Lower leg skin (tissue), 3 donors: ENCODE measurements at regions not wholly inside any gene's neighbourhood (a gene's known extent, or its start where the extent isn't known, plus 50 kb on each side); places are given as distances from the start of the nearest gene placed in this dataset.

Experiments used
- POLR2A ChIP-seq, 2 donors: fragments of 450-650 bp; IDR thresholded peaks; one replicate each; pipeline ENCODE4 v1.6.1; 2016 to 2017; ENCODE audit warnings: antibody characterized with exemption in 2 of 2, mild to moderate bottlenecking in 1 of 2, moderate library complexity in 1 of 2
- TF ChIP-seq, protein P1 (sequence below), 3 donors: fragments of 450-650 bp; IDR thresholded peaks; one replicate each; pipeline ENCODE4 v1.5.1; 2016; ENCODE audit warnings: antibody characterized with exemption in 3 of 3, mild to moderate bottlenecking in 3 of 3, moderate library complexity in 2 of 3

DNA sequence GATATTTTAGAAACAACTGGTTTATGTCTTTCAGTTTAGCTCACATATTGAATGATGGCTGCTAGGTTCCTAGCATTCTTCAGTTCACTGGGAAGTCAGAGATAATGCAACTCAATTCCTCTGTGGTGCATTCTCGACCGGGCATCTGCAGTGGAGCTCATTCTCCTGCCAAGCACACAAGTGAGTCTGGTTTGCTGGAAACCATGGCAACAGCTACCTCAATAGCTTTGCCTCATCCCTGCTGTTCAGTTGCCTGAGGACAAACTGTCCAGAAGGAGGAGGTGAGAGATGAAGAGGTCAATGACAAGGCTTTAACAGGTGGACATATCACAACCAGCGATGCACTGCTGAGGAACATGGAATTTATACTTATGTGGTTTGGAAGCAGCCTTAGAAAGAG lies 816.9 kb downstream of the AACS start:
- TF ChIP-seq, protein P1, sequence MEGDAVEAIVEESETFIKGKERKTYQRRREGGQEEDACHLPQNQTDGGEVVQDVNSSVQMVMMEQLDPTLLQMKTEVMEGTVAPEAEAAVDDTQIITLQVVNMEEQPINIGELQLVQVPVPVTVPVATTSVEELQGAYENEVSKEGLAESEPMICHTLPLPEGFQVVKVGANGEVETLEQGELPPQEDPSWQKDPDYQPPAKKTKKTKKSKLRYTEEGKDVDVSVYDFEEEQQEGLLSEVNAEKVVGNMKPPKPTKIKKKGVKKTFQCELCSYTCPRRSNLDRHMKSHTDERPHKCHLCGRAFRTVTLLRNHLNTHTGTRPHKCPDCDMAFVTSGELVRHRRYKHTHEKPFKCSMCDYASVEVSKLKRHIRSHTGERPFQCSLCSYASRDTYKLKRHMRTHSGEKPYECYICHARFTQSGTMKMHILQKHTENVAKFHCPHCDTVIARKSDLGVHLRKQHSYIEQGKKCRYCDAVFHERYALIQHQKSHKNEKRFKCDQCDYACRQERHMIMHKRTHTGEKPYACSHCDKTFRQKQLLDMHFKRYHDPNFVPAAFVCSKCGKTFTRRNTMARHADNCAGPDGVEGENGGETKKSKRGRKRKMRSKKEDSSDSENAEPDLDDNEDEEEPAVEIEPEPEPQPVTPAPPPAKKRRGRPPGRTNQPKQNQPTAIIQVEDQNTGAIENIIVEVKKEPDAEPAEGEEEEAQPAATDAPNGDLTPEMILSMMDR (IDR thresholded peaks at IDR 0.05): no peak
- TF ChIP-seq POLR2A (IDR thresholded peaks at IDR 0.05): no peak
